HG03378 (cell line): ENCODE measurements at regions not wholly inside any gene's neighbourhood (a gene's known extent, or its start where the extent isn't known, plus 50 kb on each side); places are given as distances from the start of the nearest gene placed in this dataset.
"Not testable (repeated sequence)": the region's sequence is repeated elsewhere in the genome, so short reads cannot be mapped to it uniquely, and the experiment has no call there.

ENCODE experiments used
- ATAC-seq: cut with Tn5 transposase; IDR thresholded peaks from one replicate; pipeline ENCODE4 v1.9.1; 2021; ENCODE audit warnings: mild to moderate bottlenecking, moderate library complexity; ENCODE audit not compliant: unreplicated experiment

DNA sequence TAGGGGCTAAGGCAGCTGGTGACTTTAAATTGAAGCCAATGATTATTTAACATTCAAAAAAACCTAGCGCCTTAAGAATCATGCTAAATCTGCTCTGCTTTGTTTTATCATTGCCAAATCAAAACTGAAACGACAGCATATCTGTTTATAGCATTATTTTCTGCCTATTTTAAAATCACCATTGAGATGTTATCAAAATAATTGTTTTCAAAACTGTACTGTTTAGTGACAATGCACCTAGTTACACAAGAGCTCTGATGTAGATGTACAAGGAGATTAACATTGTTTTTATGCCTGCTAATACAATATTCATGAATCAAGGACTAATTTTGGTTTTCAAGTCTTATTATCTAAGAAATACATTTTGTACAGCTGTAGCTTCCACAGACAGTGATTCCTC, 1521.3 kb downstream of the AMY1C start:
- ATAC-seq = no peak

DNA sequence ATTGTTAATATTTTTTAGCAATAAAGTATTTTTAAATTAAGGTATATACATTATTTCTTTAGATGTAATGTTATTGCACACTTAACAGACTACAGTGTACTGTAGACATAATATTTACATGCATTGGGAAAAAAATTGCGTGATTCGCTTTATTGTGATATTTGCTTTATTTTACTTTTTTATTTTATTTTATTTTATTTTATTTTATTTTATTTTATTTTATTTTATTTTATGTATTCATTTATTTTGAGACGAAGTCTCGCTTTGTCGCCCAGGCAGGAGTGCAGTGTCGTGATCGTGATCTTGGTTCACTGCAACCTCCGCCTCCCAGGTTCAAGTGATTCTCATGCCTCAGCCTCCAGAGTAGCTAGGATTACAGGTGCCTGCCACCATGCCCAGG, 1522.7 kb downstream of the AMY1C start:
- not testable (repeated sequence) for ATAC-seq

DNA sequence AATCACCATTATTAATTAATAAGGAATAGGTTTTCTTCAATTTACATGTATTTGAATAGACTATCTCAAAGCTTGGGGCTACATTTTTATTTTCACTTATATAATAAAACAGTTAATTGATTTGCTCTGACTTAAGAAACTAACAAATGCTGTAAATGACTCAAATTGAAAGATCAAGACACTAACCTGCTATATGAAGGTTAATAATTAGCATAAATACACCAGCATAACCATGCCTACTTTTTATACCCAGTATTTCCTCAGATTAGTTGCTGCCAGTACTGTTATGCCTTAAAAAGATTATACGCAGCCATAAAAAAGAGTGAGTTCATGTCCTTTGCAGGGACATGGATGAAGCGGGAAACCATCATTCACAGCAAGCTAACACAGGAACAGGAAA, 1545.1 kb downstream of the AMY1C start:
- peak; percentile 47 for ATAC-seq

DNA sequence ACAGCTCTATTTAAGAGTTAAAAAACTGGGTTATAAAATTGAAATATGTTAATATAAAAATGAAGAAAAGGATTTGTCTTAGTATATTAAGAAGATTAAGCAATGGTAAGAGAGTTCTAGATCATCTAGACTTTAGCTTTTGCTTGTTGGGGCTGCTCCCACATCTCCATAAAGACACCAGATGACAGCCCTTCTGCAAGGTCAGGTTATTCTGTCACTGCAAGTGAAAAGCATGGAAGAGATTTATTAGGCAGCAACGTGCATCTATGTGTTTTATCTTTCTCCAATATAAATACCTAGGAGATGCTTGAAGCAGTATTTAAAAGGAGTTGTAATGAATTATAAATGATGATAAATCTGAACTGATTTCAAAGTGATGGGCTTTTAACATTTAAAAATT, 1560.4 kb downstream of the AMY1C start:
- no peak for ATAC-seq

DNA sequence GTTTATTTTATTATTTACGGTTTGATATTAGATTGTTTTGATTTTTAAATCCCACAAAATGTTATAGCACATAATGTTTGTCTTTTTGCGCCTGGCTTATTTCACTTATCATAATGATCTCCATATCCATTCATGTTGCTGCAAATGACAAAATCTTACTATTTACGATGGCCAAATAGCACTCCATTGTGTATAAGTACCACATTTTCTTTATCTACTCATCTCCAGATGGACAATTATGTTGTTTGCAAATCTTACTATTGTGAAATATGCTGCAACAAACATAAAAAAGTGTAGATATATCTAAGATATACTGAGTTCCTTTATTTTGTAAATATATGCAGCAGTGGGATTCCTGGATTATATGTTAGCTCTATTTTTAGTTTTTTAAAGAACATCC, 1568.3 kb downstream of the AMY1C start:
- no peak for ATAC-seq

DNA sequence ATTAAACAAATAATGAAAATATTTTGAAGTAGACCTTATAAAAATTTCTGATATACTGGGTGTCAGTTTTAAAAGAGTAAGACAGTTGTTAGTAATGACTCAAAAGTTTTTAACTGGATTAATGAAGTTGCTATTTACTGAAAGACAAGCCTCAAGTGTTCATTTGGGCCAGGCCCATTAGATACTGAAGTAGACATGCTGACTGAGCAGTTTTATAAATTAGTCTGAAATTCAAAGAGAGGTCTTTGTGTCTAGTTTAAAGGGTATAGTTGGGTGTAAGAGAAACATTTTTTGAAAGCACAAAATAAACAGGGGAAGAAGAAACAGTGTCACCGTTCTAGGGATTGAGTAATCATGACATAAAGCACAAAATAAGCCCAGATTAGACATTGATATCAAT, 1577.2 kb downstream of the AMY1C start:
- no peak for ATAC-seq

DNA sequence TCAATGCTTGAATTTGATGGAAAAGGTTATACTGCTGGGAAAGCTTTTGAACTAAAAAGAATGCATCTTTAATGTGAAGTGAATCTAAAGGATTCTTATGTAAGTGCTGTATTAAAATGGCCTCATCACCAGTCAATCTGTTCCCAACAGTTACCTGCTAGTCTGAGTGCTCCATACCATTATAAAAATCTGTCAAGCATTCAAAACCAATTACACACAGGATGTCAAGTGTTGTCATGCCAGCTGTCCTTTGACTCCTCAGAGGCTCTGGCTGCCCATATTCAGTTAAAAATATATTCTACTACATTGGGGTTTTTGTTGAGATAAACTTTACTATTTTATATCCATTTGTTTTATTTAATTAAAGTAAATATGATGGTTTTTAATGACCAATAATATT, 1587.7 kb downstream of the AMY1C start:
- ATAC-seq = no peak

DNA sequence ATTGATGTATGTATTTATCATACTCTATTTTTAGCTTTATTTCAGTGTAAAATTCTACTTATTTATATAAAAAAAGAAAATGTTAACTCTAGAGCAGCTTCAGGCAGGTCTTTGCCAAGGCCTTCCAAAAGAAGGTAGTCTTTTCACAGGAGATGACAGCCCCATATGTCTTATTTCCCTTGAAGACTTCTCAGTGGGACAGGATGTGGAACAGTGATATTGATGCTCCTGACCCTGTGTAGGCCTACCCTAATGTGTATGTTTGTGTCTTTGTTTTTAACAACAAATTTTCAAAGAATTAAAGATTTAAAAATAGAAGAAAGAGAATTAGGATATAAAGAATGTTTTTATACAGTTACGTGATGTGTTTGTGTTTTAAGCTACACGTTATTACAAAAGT, 1593.6 kb downstream of the AMY1C start:
- ATAC-seq = no peak

DNA sequence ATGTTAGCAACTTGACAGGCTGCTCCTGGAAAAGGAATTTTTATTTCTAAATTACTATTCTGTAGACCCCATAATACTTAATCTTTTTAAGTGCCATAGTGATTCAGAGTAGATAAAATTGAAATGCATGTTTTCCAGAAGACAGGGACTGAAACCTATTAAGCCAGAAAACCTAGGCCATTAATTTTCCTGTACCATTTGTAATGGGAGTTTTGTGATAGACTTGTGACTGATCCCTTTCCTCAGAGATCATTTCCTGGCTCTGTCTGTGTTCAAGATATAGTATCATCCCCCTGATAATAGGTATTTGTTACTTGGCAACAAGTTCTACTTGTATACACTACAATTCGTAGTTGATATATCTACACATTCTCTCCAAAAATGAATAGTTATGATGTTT, 1609.8 kb downstream of the AMY1C start:
- no peak for ATAC-seq

DNA sequence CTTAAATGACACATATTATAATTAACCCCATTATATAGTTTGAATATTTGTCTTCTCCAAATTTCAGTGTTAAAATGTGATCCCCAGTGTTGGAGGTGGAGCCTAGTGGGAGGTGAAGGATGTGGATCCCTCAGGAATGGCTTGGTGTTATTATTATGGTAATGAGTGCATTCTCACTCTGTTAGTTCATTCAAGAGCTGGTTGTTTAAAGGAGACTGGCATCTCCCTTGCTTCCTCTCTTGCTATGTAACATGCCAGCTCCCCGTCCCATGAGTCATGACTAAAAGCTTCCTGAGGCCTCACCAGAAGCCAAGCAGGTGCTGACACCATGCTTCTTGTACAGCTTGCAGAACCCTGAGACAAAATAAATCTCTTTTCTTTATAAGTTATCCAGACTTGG, 1612.7 kb downstream of the AMY1C start:
- no peak for ATAC-seq

DNA sequence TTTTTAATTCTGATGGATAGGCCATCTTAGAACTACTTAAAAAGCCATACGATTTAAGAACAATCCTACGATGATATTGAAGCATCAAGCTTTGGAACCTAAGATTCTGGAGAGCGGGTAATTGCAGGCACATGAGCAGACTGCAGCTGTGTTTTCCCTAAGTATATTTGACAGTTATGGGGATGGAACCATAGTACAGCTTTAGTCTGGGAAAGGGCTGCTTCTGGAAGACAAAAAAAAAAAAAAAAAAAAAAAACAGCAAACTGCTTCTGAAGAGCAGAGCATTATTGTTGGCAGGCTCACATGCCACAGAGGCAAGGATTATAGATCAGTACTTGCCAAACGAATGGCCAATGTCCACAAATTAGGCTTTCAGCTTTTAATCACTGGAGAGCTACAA, 1618.7 kb downstream of the AMY1C start:
- no peak for ATAC-seq

DNA sequence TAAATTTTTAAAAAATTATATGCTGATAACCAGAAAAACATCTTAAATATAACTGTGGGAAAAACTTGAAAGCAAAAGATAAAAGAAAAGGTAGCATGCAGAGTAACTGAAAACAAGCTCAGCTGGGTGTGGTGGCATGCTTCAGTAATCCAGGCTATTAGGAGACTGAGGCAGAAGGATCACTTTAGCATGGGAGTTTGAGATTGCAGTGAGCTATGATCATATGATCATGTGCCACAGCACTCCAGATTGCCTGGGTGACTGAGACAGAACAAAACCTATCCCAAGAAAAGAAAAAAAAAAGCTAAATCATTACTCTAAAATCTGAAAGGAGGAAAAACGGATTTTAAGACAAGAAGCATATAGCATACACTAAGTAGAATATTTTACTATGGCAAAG, 1624.0 kb downstream of the AMY1C start:
- ATAC-seq = no peak

DNA sequence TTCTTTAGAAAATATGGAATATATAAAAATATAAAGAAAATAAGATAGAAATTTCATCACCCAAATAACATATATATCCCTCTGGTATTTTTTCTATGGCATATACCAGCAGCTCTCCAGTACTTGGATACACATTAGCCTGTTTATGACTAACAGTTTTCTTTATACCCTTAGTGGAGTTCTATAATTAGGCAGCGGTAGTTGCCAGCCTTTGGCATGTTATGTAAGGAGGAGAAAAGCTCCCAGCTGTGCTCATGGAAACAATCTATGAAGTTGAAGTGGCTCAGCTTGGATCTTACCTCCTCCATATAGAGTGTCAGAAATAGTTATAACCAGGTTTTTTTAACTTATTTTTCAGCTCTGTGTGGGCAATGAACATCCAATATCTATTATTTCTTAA, 1636.8 kb downstream of the AMY1C start:
- ATAC-seq = no peak

DNA sequence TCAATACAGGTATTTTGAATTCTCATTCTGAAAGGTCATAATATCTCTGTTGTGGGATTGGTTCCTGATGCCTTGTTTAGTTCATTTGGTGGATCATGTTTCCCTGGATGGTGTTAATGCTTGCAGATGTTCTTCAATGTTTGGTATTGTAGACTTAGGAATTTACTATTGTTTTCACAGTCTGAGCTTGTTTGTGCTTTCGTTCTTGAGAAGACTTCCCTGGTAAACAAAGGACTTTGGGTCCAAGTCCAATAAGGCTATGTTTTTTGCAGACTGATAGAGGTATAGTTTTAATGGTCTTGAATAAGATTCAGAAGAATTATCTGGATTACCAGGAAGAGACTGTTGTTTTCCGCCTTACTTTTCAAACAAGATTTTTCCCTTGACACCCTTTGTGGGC, 1646.3 kb downstream of the AMY1C start:
- ATAC-seq = no peak

DNA sequence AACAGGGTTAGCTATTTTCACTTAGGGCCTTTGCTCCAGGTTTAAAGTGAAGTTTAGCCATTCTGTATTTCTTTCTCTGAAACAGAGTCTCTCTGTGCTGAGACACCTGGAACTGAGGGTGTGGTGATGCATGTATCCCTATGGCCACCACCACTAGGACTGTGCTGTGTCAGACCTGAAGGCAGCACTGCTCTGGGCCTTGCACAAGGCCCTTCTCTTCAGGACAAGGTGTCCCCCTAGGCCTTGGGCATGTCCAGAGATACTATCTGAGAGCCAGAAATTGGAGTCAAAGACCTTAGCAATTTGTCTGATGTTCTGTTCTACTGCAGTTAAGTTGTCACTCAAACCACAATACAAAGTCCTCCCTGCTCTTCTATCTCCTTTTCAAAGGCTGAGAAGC, 1649.2 kb downstream of the AMY1C start:
- no peak for ATAC-seq

DNA sequence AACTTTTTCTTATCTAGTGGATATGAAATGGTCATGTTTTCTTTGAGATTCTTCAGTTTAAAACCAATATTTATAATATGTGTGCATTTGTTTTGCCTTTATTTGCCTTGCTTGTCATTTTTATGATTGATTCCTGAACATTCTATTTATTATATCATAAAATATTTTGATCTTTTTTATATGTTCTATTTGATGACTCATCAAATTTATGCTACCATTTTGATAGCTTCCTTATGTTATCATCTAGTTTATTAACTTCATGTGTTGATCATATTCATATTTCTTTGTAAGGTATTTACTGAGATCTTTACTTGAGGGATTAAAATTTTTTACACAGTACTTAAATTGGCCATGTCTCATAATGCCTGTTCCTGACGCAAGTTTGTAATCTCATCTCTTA, 1650.0 kb downstream of the AMY1C start:
- no peak for ATAC-seq

DNA sequence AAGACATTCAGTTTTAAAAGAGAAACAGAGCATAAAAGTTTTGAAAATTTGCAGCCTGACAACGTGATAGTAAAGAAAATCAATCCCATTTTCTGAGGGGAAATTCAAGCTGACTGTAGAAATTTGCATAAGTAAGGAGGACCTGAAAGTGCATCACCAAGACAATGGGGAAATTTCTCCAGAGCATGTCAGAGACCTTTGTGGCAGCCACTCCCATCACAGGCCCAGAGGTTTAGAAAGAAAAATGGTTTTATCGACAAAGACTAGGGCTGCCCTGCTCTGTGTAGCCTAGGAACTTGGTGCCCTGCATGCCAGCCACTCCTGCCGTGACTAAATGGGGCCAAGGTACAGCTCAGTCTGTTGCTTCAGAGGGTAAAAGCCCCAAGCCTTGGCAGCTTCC, 1640.2 kb upstream of the PRMT6 start:
- no peak for ATAC-seq

DNA sequence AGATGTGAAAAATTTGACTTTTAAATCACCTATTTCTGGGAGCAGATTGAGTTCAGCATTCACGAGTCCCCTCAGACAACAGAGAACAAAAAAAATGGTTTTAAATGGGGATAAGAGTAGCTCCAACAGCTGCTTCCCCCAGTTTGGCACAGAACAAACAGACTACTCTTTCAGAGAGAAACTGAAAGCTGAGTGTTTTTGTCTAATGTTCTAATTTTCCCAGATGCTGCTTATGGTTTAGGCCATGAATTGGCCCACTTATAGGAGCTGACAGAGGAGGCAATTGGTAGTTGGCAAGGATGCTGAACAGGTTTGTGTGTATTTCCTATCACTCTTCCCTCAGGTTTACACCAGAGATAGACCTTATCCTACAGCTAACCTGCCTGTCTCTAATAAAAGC, 1637.4 kb upstream of the PRMT6 start:
- ATAC-seq = no peak

DNA sequence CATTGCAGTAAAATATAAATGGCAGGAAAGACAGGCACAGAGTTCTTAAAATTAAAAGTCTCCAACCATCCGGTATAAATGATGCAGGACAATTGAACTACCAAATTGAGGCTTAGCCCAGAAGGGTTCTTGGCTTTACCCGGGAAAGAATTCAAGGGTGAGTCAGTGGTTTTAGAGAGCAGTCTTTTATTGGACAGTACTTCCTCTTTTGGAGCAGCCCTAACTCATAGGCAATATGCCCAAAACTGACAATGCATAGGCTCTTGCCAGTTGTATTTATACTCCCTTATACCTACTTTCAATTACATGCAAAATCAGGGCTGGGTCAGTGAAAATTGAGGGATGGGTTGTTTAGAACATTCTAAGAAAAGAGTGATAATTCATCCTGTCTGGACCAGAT, 1628.9 kb upstream of the PRMT6 start:
- no peak for ATAC-seq

DNA sequence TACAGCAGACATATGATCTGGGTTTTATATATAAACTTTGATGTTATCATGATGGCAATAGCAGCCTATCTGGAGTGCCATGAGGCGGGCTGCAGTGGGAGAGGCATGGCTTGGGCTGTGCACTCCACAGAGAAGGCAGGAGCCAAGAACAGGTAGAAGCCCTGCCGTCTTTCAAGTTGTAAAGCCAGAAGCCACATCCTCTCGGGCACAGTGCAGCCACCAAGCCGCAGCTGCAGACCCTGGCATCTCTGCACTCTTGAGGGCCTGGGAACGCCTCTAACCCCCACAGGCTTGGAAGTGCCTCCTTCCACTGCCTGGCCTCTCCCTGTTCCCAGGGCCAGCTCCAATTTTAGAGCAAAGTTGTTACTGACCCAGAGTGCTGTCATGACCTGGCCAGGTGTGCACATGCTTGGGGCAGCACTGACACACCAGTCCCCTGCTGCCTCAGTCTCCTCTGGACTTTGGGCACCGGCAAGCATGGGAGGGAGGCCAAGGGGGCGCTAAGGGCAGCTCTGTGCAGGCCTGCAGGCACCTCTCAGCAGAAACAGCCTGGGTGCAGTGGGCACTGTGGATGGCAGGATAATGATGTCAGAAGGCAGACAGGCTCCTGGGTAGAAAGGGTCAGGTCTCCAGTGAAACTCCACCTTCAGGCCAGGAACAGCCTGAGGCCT, 1619.8 kb upstream of the PRMT6 start:
- no peak for ATAC-seq

DNA sequence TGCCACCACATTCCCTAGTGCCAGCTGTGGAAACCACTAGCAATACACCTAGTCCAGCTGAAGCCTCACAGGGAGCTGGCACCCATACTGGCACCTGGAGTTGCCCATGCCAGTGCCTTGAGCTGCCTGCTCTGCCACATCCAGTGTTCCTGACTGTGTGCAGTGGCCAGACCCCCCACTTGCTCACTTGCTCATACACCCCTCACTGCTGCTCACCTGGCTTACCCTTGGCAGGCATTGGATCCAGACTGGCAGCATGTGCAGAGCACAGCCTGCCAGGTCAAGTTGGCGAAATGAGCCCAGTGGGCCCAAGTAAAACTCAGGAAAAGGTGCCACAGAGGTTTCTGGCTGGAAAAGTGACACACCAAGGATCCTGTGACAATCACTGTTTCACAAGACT, 1618.6 kb upstream of the PRMT6 start:
- ATAC-seq = no peak

DNA sequence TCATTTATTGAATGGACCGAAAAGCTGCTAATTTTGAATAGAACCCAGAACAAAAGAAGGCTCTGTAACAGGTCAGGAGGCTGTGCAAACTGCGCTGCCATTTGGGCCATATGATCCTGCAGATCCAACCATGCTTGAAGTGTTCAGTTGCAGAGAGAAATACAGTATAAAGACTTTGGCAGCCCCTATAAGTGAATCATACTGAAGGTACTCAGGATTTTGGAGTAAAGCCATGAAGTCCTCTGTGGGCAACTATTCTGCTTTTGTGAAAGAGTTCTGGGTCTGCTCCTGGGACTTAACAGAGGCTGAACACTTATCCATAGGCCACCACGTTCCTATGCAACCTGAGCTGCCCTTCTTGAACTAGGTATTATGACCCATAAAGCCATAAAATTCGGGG, 1613.6 kb upstream of the PRMT6 start:
- ATAC-seq = no peak

DNA sequence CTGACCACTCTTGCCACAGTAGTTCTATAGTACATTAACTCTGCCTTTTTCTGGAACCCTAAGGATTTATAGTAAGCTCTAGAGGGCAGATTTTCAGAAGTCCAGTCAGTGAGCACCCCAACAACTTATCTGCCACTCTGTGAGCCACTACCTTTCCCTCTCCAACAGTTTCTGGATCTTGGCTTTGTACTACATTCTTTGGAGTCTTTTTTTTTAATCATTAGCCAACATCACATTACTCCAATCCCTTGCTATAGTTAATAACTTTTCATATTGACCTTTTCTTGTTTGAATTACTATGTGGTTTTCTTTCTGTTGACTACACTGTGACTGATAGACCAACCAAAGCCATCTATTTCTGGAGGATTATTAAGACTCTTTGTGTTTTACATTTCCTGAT, 1596.7 kb upstream of the PRMT6 start:
- no peak for ATAC-seq

DNA sequence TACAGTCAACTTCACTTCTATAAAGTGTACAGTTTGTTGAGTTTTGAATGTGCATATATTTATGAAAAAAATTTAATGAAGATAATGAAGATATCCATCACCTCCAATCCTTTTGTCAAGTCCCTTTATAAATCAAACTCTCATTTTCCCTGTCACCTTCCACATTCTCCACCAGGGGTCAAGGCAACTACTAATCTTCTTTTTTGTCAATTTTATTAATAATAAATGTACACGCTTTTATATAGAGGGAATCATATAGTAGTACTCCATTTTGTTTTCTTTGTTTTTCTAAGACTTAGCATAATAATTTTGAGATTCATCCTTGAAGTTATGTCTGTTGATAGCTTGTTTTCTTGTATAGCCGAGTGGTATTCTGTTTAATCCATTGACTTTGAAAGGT, 1594.2 kb upstream of the PRMT6 start:
- ATAC-seq = no peak
